ENCODE measurements at regions not wholly inside any gene's neighbourhood (a gene's known extent, or its start where the extent isn't known, plus 50 kb on each side); places are given as distances from the start of the nearest gene placed in this dataset.

DNA sequence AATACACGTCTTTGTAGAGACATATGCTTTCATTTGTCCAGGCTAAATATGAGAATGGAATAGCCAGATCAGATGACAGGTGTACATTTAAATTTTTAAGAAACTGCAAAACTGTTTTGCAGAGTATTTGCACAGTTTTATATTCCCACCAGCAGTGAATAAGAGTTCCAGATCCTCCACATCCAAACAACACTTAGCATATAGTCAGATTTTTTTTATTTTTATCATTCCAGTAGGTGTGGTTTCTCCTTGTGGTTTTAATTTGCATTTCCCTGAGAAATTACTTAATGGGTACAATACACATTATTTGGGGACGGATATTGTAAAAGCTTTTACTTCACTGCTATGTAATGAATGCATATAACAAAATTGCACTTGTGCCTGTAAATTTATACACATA is 56.7 kb upstream of the IRF2 start:
- no peak for DNase-seq (ENCODE audit: low read depth)
- no peak for TF ChIP-seq CTCF (IDR thresholded peaks at IDR 0.05; ENCODE audit: insufficient read depth, low read depth, low read length, missing control alignments)
- no peak overlapping the region for H3K4me3 ChIP-seq (ENCODE audit: low read length)

- peak; percentile 2 for TF ChIP-seq CTCF (IDR thresholded peaks at IDR 0.05; ENCODE audit: insufficient read depth, low read depth, low read length, missing control alignments)
- DNase-seq (ENCODE audit: low read depth): peak; percentile 95
- H3K4me3 ChIP-seq (ENCODE audit: low read length): no peak overlapping the region
Measured at GRCh38 chr4:184529283-184529682, 54.9 kb upstream of the IRF2 start.

DNA sequence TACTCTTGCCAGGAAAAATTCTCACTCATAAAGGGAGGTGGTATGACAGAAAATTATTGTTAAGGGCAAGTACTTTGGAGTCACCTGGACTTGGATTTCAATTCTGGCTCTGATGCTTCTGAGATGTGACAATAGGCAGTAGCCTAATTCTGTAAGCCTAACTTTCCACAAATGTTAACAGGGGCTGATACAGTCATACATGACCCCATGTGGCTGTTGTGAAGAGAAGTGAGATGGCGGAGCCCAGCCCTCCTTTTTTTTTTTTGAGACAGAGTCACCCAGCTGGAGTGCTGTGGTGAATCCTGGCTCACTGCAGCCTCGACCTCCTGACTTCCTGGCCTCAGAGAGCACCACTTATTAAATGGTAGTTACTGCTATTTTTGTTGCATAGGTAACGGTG is 54.4 kb upstream of the IRF2 start:
- no peak for DNase-seq (ENCODE audit: low read depth)
- no peak overlapping the region for H3K4me3 ChIP-seq (ENCODE audit: low read length)
- TF ChIP-seq CTCF (IDR thresholded peaks at IDR 0.05; ENCODE audit: insufficient read depth, low read depth, low read length, missing control alignments): no peak

GRCh38 chr4:184528051-184528450 is 53.7 kb upstream of the IRF2 start:
- no peak overlapping the region for H3K4me3 ChIP-seq (ENCODE audit: low read length)
- TF ChIP-seq CTCF (IDR thresholded peaks at IDR 0.05; ENCODE audit: insufficient read depth, low read depth, low read length, missing control alignments): no peak
- DNase-seq (ENCODE audit: low read depth): no peak

DNA sequence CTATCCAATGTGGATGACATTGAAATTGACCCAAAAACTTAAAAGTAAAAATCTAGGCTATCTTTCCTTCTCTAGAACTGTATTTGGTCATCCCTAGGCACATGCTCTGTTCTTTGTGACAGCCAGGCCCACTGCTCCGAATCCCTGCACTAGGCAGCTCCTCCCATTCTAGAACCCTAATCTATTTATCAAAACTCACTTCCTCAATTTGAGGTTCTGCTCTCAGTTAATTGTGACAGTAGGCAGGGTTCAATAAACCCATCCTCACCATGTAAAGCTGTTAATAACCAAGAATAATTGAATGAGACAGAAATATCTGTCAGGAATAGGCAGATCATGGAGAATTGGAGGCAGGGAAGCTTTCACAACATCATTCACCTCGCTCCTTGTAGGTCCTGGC is 51.9 kb upstream of the IRF2 start:
- DNase-seq (ENCODE audit: low read depth): no peak
- TF ChIP-seq CTCF (IDR thresholded peaks at IDR 0.05; ENCODE audit: insufficient read depth, low read depth, low read length, missing control alignments): no peak
- no peak overlapping the region for H3K4me3 ChIP-seq (ENCODE audit: low read length)
